Stromal cell of bone marrow (primary cell): ENCODE measurements at regions not wholly inside any gene's neighbourhood (a gene's known extent, or its start where the extent isn't known, plus 50 kb on each side); places are given as distances from the start of the nearest gene placed in this dataset.
A peak's percentile ranks its signal among the peaks of the same experiment; 100 is the strongest.

Experiments used
- DNase-seq: peaks from one replicate; pipeline ENCODE4 v3.0.0-alpha.2; 2012; ENCODE audit warnings: low read depth

GRCh38 chr14:85079842-85080730, 449.9 kb upstream of the FLRT2 start:
- DNase-seq, result no peak

- no peak for DNase-seq
Measured at GRCh38 chr14:85084344-85084743, 445.6 kb upstream of the FLRT2 start.

GRCh38 chr14:85085981-85086380, 444.0 kb upstream of the FLRT2 start:
- DNase-seq, result no peak

GRCh38 chr14:85087201-85087600, 442.7 kb upstream of the FLRT2 start:
- DNase-seq, result peak; percentile 52

GRCh38 chr14:85088192-85088591, 441.8 kb upstream of the FLRT2 start:
- DNase-seq, result peak; percentile 29

- DNase-seq, result no peak
Measured at GRCh38 chr14:85090681-85091080, 439.3 kb upstream of the FLRT2 start.

- peak; percentile 45 for DNase-seq
Measured at GRCh38 chr14:85093631-85094330, 436.2 kb upstream of the FLRT2 start.

GRCh38 chr14:85102591-85102990, 427.4 kb upstream of the FLRT2 start:
- no peak for DNase-seq

GRCh38 chr14:85106506-85106905, 423.4 kb upstream of the FLRT2 start:
- no peak for DNase-seq

GRCh38 chr14:85112762-85113161, 417.2 kb upstream of the FLRT2 start:
- no peak for DNase-seq

GRCh38 chr14:85115921-85116320, 414.0 kb upstream of the FLRT2 start:
- no peak for DNase-seq

GRCh38 chr14:85118274-85118673, 411.7 kb upstream of the FLRT2 start:
- no peak for DNase-seq

GRCh38 chr14:85122690-85123089, 407.3 kb upstream of the FLRT2 start:
- DNase-seq, result peak; percentile 57

- no peak for DNase-seq
Measured at GRCh38 chr14:85123755-85124154, 406.2 kb upstream of the FLRT2 start.

GRCh38 chr14:85124631-85125290, 405.2 kb upstream of the FLRT2 start:
- DNase-seq, result no peak

GRCh38 chr14:85125291-85125670, 404.7 kb upstream of the FLRT2 start:
- no peak for DNase-seq

GRCh38 chr14:85129921-85130320, 400.0 kb upstream of the FLRT2 start:
- no peak for DNase-seq

- no peak for DNase-seq
Measured at GRCh38 chr14:85131226-85131922, 398.6 kb upstream of the FLRT2 start.

- no peak for DNase-seq
Measured at GRCh38 chr14:85142982-85143381, 387.0 kb upstream of the FLRT2 start.

- DNase-seq, result no peak
Measured at GRCh38 chr14:85146779-85147178, 383.2 kb upstream of the FLRT2 start.

GRCh38 chr14:85150166-85150565, 379.8 kb upstream of the FLRT2 start:
- DNase-seq, result no peak

- no peak for DNase-seq
Measured at GRCh38 chr14:85154714-85155113, 375.2 kb upstream of the FLRT2 start.
